Activated CD8-positive, alpha-beta T cell treated with anti-CD3 and anti-CD28 coated beads, Interleukin-2, amount 10 ng/mL, durations not matched to agents 7 days and 5 days (primary cell): ENCODE measurements at regions not wholly inside any gene's neighbourhood (a gene's known extent, or its start where the extent isn't known, plus 50 kb on each side); places are given as distances from the start of the nearest gene placed in this dataset.
"Not testable (repeated sequence)": the region's sequence is repeated elsewhere in the genome, so short reads cannot be mapped to it uniquely, and the experiment has no call there.

Experiments
- ATAC-seq: fragments of 150-1000 bp; cut with Tn5 transposase; one replicate; pipeline ENCODE4 v1.10.0; 2021; ENCODE audit warnings: moderate library complexity
- CTCF ChIA-PET: fragments of 350-600 bp; sonication (Branson Sonifier 250); formaldehyde crosslinking; loops from one replicate; lab custom pipeline; 2021; ENCODE audit warnings: antibody characterized with exemption; lab: Charles Lee
- POLR2A ChIA-PET: fragments of 350-600 bp; sonication (Branson Sonifier 250); formaldehyde crosslinking; loops from one replicate; lab custom pipeline; 2021; ENCODE audit warnings: antibody characterized with exemption; lab: Charles Lee
- DNase-seq: peaks from one replicate; pipeline ENCODE4 v3.0.0-alpha.2; 2020
- H3K27ac Mint-ChIP-seq: one replicate; pipeline ENCODE4 v1.8.0; 2021; ENCODE audit warnings: mild to moderate bottlenecking, mixed read lengths
- H3K27me3 Mint-ChIP-seq: one replicate; pipeline ENCODE4 v1.8.0; 2021; ENCODE audit warnings: low read depth, mixed read lengths
- H3K36me3 Mint-ChIP-seq: one replicate; pipeline ENCODE4 v1.8.0; 2021; ENCODE audit warnings: low read depth, mixed read lengths
- H3K4me1 Mint-ChIP-seq: one replicate; pipeline ENCODE4 v1.8.0; 2021; ENCODE audit warnings: low read depth, mixed read lengths
- H3K4me3 Mint-ChIP-seq: one replicate; pipeline ENCODE4 v1.8.0; 2021; ENCODE audit warnings: mild to moderate bottlenecking, mixed read lengths
- H3K9me3 Mint-ChIP-seq: one replicate; pipeline ENCODE4 v1.8.0; 2022; ENCODE audit warnings: mixed read lengths; ENCODE audit not compliant: insufficient read depth

GRCh38 chr13:87941226-87941625, 270.1 kb downstream of the SLITRK5 start:
- ChIA-PET POLR2A (no interaction called here), CTCF (no interaction called here)
- Mint-ChIP-seq H3K4me3 (no peak overlapping the region), H3K9me3 (peaks cover 5% of the 10 kb centered on the region), H3K4me1 (no peaks in the 10 kb centered on the region), H3K36me3 (no peaks in the 10 kb centered on the region), H3K27ac (no peak overlapping the region), H3K27me3 (no peaks in the 10 kb centered on the region)
- ATAC-seq (no peak), DNase-seq (no peak)

GRCh38 chr13:87942205-87942604, 271.0 kb downstream of the SLITRK5 start:
- no peaks in the 10 kb centered on the region for H3K27me3 Mint-ChIP-seq
- POLR2A ChIA-PET, result no interaction called here
- H3K4me1 Mint-ChIP-seq, result no peaks in the 10 kb centered on the region
- no peak for DNase-seq
- CTCF ChIA-PET, result no interaction called here
- peaks cover 7% of the 10 kb centered on the region for H3K9me3 Mint-ChIP-seq
- no peak overlapping the region for H3K4me3 Mint-ChIP-seq
- no peak overlapping the region for H3K27ac Mint-ChIP-seq
- no peaks in the 10 kb centered on the region for H3K36me3 Mint-ChIP-seq
- ATAC-seq, result no peak

GRCh38 chr13:87944038-87944437, 272.9 kb downstream of the SLITRK5 start:
- no peak for DNase-seq
- CTCF ChIA-PET, result no interaction called here

GRCh38 chr13:87952377-87952776, 281.2 kb downstream of the SLITRK5 start:
- ChIA-PET POLR2A (no interaction called here), CTCF (no interaction called here)
- no peak overlapping the region for H3K4me3 Mint-ChIP-seq
- H3K27ac Mint-ChIP-seq, result no peak overlapping the region
- ATAC-seq (no peak), DNase-seq (no peak)
- H3K27me3 Mint-ChIP-seq, result no peaks in the 10 kb centered on the region
- H3K36me3 Mint-ChIP-seq, result no peaks in the 10 kb centered on the region
- peaks cover 12% of the 10 kb centered on the region for H3K9me3 Mint-ChIP-seq
- H3K4me1 Mint-ChIP-seq, result no peaks in the 10 kb centered on the region

More at GRCh38 chr13:87944038-87944437, 272.9 kb downstream of the SLITRK5 start:
- H3K27me3 Mint-ChIP-seq, result no peaks in the 10 kb centered on the region
- no peak overlapping the region for H3K4me3 Mint-ChIP-seq
- H3K4me1 Mint-ChIP-seq, result no peaks in the 10 kb centered on the region
- no peak for ATAC-seq
- no peaks in the 10 kb centered on the region for H3K36me3 Mint-ChIP-seq
- POLR2A ChIA-PET, result no interaction called here
- peaks cover 7% of the 10 kb centered on the region for H3K9me3 Mint-ChIP-seq
- no peak overlapping the region for H3K27ac Mint-ChIP-seq

GRCh38 chr13:87953381-87953780, 282.2 kb downstream of the SLITRK5 start:
- ATAC-seq (no peak), DNase-seq (no peak)
- Mint-ChIP-seq H3K4me1 (no peaks in the 10 kb centered on the region), H3K36me3 (no peaks in the 10 kb centered on the region), H3K27me3 (no peaks in the 10 kb centered on the region), H3K27ac (no peak overlapping the region), H3K4me3 (no peak overlapping the region), H3K9me3 (peaks cover 12% of the 10 kb centered on the region)
- CTCF ChIA-PET, result no interaction called here
- POLR2A ChIA-PET, result no interaction called here

GRCh38 chr13:87954091-87954490, 282.9 kb downstream of the SLITRK5 start:
- ATAC-seq, result no peak
- Mint-ChIP-seq H3K27ac (no peak overlapping the region), H3K27me3 (no peaks in the 10 kb centered on the region), H3K4me3 (no peak overlapping the region), H3K4me1 (no peaks in the 10 kb centered on the region), H3K9me3 (peaks cover 11% of the 10 kb centered on the region), H3K36me3 (no peaks in the 10 kb centered on the region)
- ChIA-PET CTCF (no interaction called here), POLR2A (no interaction called here)
- DNase-seq, result no peak

- H3K9me3 Mint-ChIP-seq, result peaks cover 5% of the 10 kb centered on the region
- H3K27me3 Mint-ChIP-seq, result no peaks in the 10 kb centered on the region
- ATAC-seq, result no peak
- H3K27ac Mint-ChIP-seq, result no peak overlapping the region
- H3K4me3 Mint-ChIP-seq, result no peak overlapping the region
- CTCF ChIA-PET, result no interaction called here
- DNase-seq, result no peak
- no peaks in the 10 kb centered on the region for H3K36me3 Mint-ChIP-seq
- POLR2A ChIA-PET, result no interaction called here
- no peaks in the 10 kb centered on the region for H3K4me1 Mint-ChIP-seq
Measured at GRCh38 chr13:87961546-87961945, 290.4 kb downstream of the SLITRK5 start.

GRCh38 chr13:87972568-87972967, 301.4 kb downstream of the SLITRK5 start:
- peaks cover 11% of the 10 kb centered on the region for H3K9me3 Mint-ChIP-seq
- no peaks in the 10 kb centered on the region for H3K4me1 Mint-ChIP-seq
- ChIA-PET POLR2A (no interaction called here), CTCF (no interaction called here)
- ATAC-seq, result no peak
- H3K27ac Mint-ChIP-seq, result no peak overlapping the region
- H3K27me3 Mint-ChIP-seq, result no peaks in the 10 kb centered on the region
- DNase-seq, result no peak
- H3K36me3 Mint-ChIP-seq, result no peaks in the 10 kb centered on the region
- no peak overlapping the region for H3K4me3 Mint-ChIP-seq

- CTCF ChIA-PET, result no interaction called here
- Mint-ChIP-seq H3K9me3 (peaks cover 11% of the 10 kb centered on the region), H3K4me1 (no peaks in the 10 kb centered on the region), H3K36me3 (no peaks in the 10 kb centered on the region), H3K4me3 (no peak overlapping the region), H3K27ac (no peak overlapping the region), H3K27me3 (no peaks in the 10 kb centered on the region)
- POLR2A ChIA-PET, result no interaction called here
- ATAC-seq (no peak), DNase-seq (no peak)
Measured at GRCh38 chr13:87975035-87975434, 303.9 kb downstream of the SLITRK5 start.

GRCh38 chr13:87976650-87977049, 305.5 kb downstream of the SLITRK5 start:
- DNase-seq, H3K36me3 Mint-ChIP-seq, H3K27me3 Mint-ChIP-seq, H3K27ac Mint-ChIP-seq, H3K4me1 Mint-ChIP-seq, POLR2A ChIA-PET, ATAC-seq, CTCF ChIA-PET, H3K4me3 Mint-ChIP-seq: not testable (repeated sequence)
- peaks cover 11% of the 10 kb centered on the region for H3K9me3 Mint-ChIP-seq

- ATAC-seq, result no peak
- H3K36me3 Mint-ChIP-seq, result no peaks in the 10 kb centered on the region
- ChIA-PET POLR2A (no interaction called here), CTCF (no interaction called here)
- no peak overlapping the region for H3K27ac Mint-ChIP-seq
- no peaks in the 10 kb centered on the region for H3K9me3 Mint-ChIP-seq
- no peaks in the 10 kb centered on the region for H3K4me1 Mint-ChIP-seq
- H3K27me3 Mint-ChIP-seq, result no peaks in the 10 kb centered on the region
- no peak overlapping the region for H3K4me3 Mint-ChIP-seq
- DNase-seq, result no peak
Measured at GRCh38 chr13:87981416-87981815, 310.2 kb downstream of the SLITRK5 start.

- CTCF ChIA-PET, result no interaction called here
- Mint-ChIP-seq H3K4me3 (no peak overlapping the region), H3K4me1 (no peaks in the 10 kb centered on the region), H3K27me3 (no peaks in the 10 kb centered on the region), H3K36me3 (no peaks in the 10 kb centered on the region), H3K27ac (no peak overlapping the region), H3K9me3 (no peaks in the 10 kb centered on the region)
- no peak for DNase-seq
- ATAC-seq, result no peak
- POLR2A ChIA-PET, result no interaction called here
Measured at GRCh38 chr13:87982400-87982799, 311.2 kb downstream of the SLITRK5 start.

- no peak overlapping the region for H3K4me3 Mint-ChIP-seq
- peaks cover 4% of the 10 kb centered on the region for H3K9me3 Mint-ChIP-seq
- no peaks in the 10 kb centered on the region for H3K27me3 Mint-ChIP-seq
- ChIA-PET POLR2A (no interaction called here), CTCF (no interaction called here)
- ATAC-seq (no peak), DNase-seq (no peak)
- H3K27ac Mint-ChIP-seq, result no peak overlapping the region
- no peaks in the 10 kb centered on the region for H3K36me3 Mint-ChIP-seq
- no peaks in the 10 kb centered on the region for H3K4me1 Mint-ChIP-seq
Measured at GRCh38 chr13:87986639-87987250, 315.6 kb downstream of the SLITRK5 start.
